RWPE2 (cell line): ENCODE measurements at regions not wholly inside any gene's neighbourhood (a gene's known extent, or its start where the extent isn't known, plus 50 kb on each side); places are given as distances from the start of the nearest gene placed in this dataset.

Source experiments
- ATAC-seq: fragments of 200-7000 bp; cut with Tn5 transposase; 3 replicates; pipeline ENCODE4 v1.9.1; 2021; ENCODE audit warnings: low read depth
- DNase-seq: peaks from one replicate; pipeline ENCODE4 v3.0.0-alpha.2; 2020; ENCODE audit warnings: low spot score
- H3K27ac ChIP-seq: fragments of 450-650 bp; 2 replicates; pipeline ENCODE4 v1.5.1; 2017; ENCODE audit warnings: mild to moderate bottlenecking; ENCODE audit not compliant: poor library complexity, severe bottlenecking
- H3K27me3 ChIP-seq: fragments of 250-450 bp; sonication (Bioruptor Pico); 2 replicates; pipeline ENCODE4 v1.5.1; 2021; ENCODE audit warnings: mild to moderate bottlenecking, moderate library complexity; ENCODE audit not compliant: insufficient read depth, poor library complexity, severe bottlenecking
- H3K36me3 ChIP-seq: fragments of 250-450 bp; sonication (Bioruptor Pico); 2 replicates; pipeline ENCODE4 v1.5.1; 2020; ENCODE audit warnings: low read depth, mild to moderate bottlenecking, moderate library complexity
- H3K4me1 ChIP-seq: fragments of 250-450 bp; sonication (Bioruptor Pico); 2 replicates; pipeline ENCODE4 v1.5.1; 2021; ENCODE audit warnings: mild to moderate bottlenecking, moderate library complexity; ENCODE audit not compliant: insufficient read depth, poor library complexity, severe bottlenecking
- H3K4me3 ChIP-seq: fragments of 250-450 bp; sonication (Bioruptor Pico); 2 replicates; pipeline ENCODE4 v1.5.1; 2021; ENCODE audit warnings: mild to moderate bottlenecking, moderate library complexity; ENCODE audit not compliant: severe bottlenecking
- H3K9me3 ChIP-seq: fragments of 250-450 bp; sonication (Bioruptor Pico); 2 replicates; pipeline ENCODE4 v1.5.1; 2021; ENCODE audit warnings: mild to moderate bottlenecking, moderate library complexity; ENCODE audit not compliant: severe bottlenecking
- CTCF ChIP-seq: fragments of 450-650 bp; IDR thresholded peaks from one replicate; pipeline ENCODE4 v1.5.1; 2017; ENCODE audit warnings: mild to moderate bottlenecking, moderate library complexity; ENCODE audit not compliant: poor library complexity, severe bottlenecking

GRCh38 chr12:89845366-89845765, 136.7 kb upstream of the ATP2B1 start:
- Histone ChIP-seq H3K27ac (no peak overlapping the region), H3K36me3 (no peaks in the 10 kb centered on the region), H3K9me3 (no peaks in the 10 kb centered on the region), H3K4me1 (no peaks in the 10 kb centered on the region), H3K4me3 (no peak overlapping the region), H3K27me3 (no peaks in the 10 kb centered on the region)
- no peak for ATAC-seq
- no peak for DNase-seq
- TF ChIP-seq CTCF: no peak

DNA sequence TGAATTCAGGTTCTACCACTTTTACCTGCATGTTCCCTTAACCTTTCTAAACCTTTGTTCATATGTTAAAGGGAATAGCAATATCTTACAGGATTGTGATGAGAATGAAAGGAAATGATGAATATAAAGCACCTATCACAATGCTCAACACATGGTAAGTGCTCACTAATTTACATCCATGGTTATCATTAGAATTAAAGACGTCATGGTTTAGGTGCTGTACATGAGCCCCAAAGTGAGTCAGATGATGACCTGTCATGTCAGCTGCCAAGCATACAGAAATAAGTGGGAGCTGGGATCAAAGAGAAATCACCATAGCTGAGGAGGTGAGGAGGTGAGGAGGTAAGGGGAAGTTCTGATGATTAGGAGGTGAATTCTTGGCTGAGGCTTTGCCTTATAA, 135.9 kb upstream of the ATP2B1 start:
- Histone ChIP-seq H3K9me3 (no peaks in the 10 kb centered on the region), H3K27me3 (no peaks in the 10 kb centered on the region), H3K4me1 (no peaks in the 10 kb centered on the region), H3K27ac (no peak overlapping the region), H3K4me3 (no peak overlapping the region), H3K36me3 (no peaks in the 10 kb centered on the region)
- no peak for ATAC-seq
- DNase-seq: no peak
- TF ChIP-seq CTCF: no peak

- Histone ChIP-seq H3K9me3 (no peaks in the 10 kb centered on the region), H3K4me3 (no peak overlapping the region), H3K36me3 (no peaks in the 10 kb centered on the region), H3K27me3 (no peaks in the 10 kb centered on the region), H3K27ac (no peak overlapping the region), H3K4me1 (no peaks in the 10 kb centered on the region)
- DNase-seq: no peak
- no peak for ATAC-seq
- TF ChIP-seq CTCF: no peak
Measured at GRCh38 chr12:89840162-89840922, 131.7 kb upstream of the ATP2B1 start.

DNA sequence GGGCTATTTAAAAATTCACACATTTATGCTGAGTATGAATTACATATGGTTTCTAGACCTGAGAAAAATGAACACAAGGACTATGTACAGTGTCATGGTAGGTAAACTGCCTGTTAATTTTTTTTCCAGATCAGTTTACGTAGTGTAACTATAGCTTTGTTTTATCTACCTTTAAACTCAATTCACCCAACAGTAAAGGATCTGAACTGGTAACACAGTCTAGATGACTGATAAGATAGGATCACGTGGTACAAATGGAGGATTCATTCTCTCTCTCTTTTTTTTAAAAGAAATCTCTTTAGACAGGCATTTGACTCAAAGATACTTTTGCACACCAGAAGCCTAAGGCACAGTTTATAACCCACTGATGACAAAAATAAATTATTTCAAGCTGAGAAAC, 130.8 kb upstream of the ATP2B1 start:
- Histone ChIP-seq H3K4me1 (no peaks in the 10 kb centered on the region), H3K4me3 (no peak overlapping the region), H3K36me3 (no peaks in the 10 kb centered on the region), H3K27ac (no peak overlapping the region), H3K9me3 (no peaks in the 10 kb centered on the region), H3K27me3 (no peaks in the 10 kb centered on the region)
- TF ChIP-seq CTCF: no peak
- no peak for DNase-seq
- no peak for ATAC-seq

GRCh38 chr12:89838833-89839232, 130.2 kb upstream of the ATP2B1 start:
- TF ChIP-seq CTCF: no peak
- ATAC-seq (no peak), DNase-seq (no peak)
- Histone ChIP-seq H3K4me1 (peaks cover 6% of the 10 kb centered on the region), H3K4me3 (no peak overlapping the region), H3K27me3 (no peaks in the 10 kb centered on the region), H3K36me3 (no peaks in the 10 kb centered on the region), H3K9me3 (no peaks in the 10 kb centered on the region), H3K27ac (no peak overlapping the region)
